ENCODE measurements at regions not wholly inside any gene's neighbourhood (a gene's known extent, or its start where the extent isn't known, plus 50 kb on each side); places are given as distances from the start of the nearest gene placed in this dataset.

DNA sequence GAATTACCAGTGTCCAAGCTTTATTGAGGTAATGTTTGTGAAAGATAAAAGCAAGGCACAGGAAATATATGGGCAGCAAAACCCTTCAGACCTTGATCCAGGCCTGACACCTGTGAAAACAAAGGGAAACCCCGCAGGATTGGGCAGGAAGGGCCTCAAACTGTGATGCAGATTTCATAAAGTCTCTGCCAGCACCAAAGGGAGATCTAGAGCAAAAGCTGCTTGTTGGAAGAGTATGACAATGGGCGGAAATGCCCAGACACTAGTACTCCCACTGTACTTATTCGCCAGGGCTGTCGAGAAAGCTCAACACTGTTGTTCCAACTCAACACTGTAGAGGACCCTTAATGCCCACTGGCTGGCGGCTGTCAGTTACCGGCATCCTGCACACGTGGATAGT is 207.9 kb downstream of the CD47 start:
- H3K27ac ChIP-seq: no peak overlapping the region
- TF ChIP-seq, protein P1, sequence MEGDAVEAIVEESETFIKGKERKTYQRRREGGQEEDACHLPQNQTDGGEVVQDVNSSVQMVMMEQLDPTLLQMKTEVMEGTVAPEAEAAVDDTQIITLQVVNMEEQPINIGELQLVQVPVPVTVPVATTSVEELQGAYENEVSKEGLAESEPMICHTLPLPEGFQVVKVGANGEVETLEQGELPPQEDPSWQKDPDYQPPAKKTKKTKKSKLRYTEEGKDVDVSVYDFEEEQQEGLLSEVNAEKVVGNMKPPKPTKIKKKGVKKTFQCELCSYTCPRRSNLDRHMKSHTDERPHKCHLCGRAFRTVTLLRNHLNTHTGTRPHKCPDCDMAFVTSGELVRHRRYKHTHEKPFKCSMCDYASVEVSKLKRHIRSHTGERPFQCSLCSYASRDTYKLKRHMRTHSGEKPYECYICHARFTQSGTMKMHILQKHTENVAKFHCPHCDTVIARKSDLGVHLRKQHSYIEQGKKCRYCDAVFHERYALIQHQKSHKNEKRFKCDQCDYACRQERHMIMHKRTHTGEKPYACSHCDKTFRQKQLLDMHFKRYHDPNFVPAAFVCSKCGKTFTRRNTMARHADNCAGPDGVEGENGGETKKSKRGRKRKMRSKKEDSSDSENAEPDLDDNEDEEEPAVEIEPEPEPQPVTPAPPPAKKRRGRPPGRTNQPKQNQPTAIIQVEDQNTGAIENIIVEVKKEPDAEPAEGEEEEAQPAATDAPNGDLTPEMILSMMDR (conservative IDR thresholded peaks at IDR 0.05): no peak
- no peak for TF ChIP-seq ZFX (IDR thresholded peaks at IDR 0.05)

GRCh38 chr3:107882261-107882660 is 208.6 kb downstream of the CD47 start:
- no peak for TF ChIP-seq ZFX (IDR thresholded peaks at IDR 0.05)
- TF ChIP-seq, protein P1 (conservative IDR thresholded peaks at IDR 0.05): no peak
- H3K27ac ChIP-seq: no peak overlapping the region

GRCh38 chr3:107881509-107881908 is 209.3 kb downstream of the CD47 start:
- no peak overlapping the region for H3K27ac ChIP-seq
- TF ChIP-seq, protein P1 (conservative IDR thresholded peaks at IDR 0.05): no peak
- no peak for TF ChIP-seq ZFX (IDR thresholded peaks at IDR 0.05)

DNA sequence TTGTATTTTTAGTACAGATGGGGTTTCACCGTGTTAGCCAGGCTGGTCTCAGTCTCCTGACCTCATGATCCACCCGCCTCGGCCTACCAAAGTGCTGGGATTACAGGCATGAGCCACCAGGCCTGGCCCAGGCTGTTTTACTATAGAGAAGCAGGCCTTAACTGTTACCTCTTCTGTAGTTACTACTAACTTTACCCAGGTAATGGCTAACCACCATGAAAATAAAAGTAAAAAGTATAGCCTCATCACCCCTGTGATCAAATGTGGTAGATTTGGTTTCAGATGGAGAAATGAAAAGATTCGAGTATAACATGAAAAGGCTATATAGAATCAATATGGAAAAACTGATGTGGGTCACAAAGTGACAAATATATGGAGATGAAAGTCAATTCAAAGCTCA is 210.1 kb downstream of the CD47 start:
- TF ChIP-seq ZFX (IDR thresholded peaks at IDR 0.05): no peak
- TF ChIP-seq, protein P1 (conservative IDR thresholded peaks at IDR 0.05): no peak
- H3K27ac ChIP-seq: no peak overlapping the region

DNA sequence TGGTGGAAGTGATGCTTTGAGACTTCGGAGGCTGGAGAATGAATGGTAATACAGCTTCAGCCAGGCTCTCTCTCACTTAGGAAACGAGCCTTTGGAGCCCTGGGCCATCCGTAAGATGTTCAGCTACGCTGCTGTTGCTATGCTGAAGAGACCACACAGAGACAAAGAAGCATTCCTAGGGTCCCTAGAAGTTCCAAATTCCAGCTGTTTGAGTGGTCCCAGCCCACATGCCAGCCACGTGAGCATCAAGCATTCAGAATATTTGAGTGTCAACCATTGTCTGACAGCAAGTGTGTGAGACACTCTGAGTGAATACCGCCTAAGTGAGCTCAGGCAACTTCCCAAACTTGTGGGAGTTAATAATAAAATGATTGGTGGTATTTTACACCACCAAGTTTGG is 212.9 kb downstream of the CD47 start:
- TF ChIP-seq, protein P1 (conservative IDR thresholded peaks at IDR 0.05): no peak; the same call in 1 of the 2 replicates
- TF ChIP-seq ZFX (IDR thresholded peaks at IDR 0.05): no peak
- no peak overlapping the region for H3K27ac ChIP-seq

DNA sequence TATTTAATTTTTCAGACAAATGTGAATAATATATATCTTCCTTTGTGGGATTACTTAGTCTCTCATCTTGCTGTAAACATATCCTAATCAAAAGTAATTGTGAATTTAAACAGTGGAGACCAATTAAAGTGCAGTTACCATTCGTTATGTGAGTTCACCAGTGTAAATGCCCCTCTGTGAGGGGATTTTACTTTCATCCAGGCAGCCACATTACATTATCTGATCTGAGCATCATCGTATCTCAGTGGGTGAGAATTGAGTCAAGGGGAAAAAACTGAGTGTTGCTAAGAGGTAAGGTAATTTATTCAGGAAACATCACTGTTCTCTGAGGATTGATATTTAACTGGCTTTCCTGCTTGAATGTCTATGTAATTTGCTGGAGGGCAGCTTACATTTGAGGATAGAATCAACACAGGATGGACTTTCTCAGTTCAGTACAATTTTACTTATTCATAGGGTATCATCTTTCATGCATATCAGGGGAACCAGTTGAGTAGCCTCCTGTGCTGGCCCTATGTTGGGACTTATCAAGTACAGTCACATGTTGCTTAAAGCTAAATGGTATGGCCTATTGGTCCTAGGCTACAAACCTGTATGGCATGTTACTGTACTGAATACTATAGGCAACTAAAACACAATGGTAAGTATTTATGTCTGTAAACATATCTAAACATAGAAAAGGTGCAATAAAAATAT is 219.7 kb downstream of the CD47 start:
- TF ChIP-seq, protein P1 (conservative IDR thresholded peaks at IDR 0.05): no peak
- TF ChIP-seq ZFX (IDR thresholded peaks at IDR 0.05): no peak
- no peak overlapping the region for H3K27ac ChIP-seq

GRCh38 chr3:107870096-107870495 is 220.7 kb downstream of the CD47 start:
- no peak overlapping the region for H3K27ac ChIP-seq
- no peak for TF ChIP-seq ZFX (IDR thresholded peaks at IDR 0.05)
- TF ChIP-seq, protein P1 (conservative IDR thresholded peaks at IDR 0.05): no peak
